Esophagus squamous epithelium (tissue), 4 donors: ENCODE measurements at regions not wholly inside any gene's neighbourhood (a gene's known extent, or its start where the extent isn't known, plus 50 kb on each side); places are given as distances from the start of the nearest gene placed in this dataset.

Experiments
- CTCF ChIP-seq, 6 experiments: fragments of 450-650 bp in 4 of 6; fragments of 200-600 bp in 2 of 6; sonication (generic) in 2 of 6; IDR thresholded peaks; one replicate each; pipeline ENCODE4 v1.5.1; 2016 to 2019; ENCODE audit warnings: antibody characterized with exemption in 6 of 6, mild to moderate bottlenecking in 4 of 6, moderate library complexity in 4 of 6
- POLR2A ChIP-seq, 4 donors: fragments of 450-650 bp; IDR thresholded peaks; one replicate each; pipeline ENCODE4 v1.6.1; 2017; ENCODE audit warnings: antibody characterized with exemption in 4 of 4, mild to moderate bottlenecking in 4 of 4, moderate library complexity in 3 of 4

DNA sequence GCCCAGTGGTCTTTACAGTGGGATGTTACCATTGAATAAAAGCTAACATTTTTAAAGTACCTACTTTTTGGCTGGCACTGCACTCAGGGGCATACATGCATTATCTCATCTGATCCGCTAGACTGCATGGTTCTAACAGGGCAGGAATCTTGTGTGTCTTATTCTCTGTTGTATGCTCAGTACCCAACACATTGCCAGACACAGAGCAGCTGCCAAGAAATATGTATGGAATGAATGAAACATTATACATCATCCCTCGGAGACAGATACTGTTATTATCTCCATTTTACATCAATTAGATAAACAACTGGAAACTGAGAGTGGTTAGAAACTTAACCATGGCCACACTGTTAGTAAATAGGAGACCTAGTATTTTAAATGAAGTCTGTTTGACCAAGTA is 74.1 kb upstream of the CDH11 start:
- TF ChIP-seq CTCF (IDR thresholded peaks at IDR 0.05) (no peak), POLR2A (IDR thresholded peaks at IDR 0.05) (no peak)
